OCI-LY7 (cell line): ENCODE measurements at regions not wholly inside any gene's neighbourhood (a gene's known extent, or its start where the extent isn't known, plus 50 kb on each side); places are given as distances from the start of the nearest gene placed in this dataset.

Experiments
- BruUV-seq: library from RNA; stranded (reverse); fragments of 400-500 nt; replicated peaks from 2 replicates; lab custom pipeline; 2021; lab: Mats Ljungman, UMichigan
- CTCF ChIA-PET: fragments of 300-600 bp; sonication (Branson Sonifier 250); formaldehyde crosslinking; loops from one replicate; lab custom pipeline; 2022; ENCODE audit warnings: antibody characterized with exemption; ENCODE audit not compliant: unreplicated experiment; lab: Charles Lee
- POLR2A ChIA-PET: fragments of 300-600 bp; sonication (Branson Sonifier 250); formaldehyde crosslinking; loops from one replicate; lab custom pipeline; 2022; ENCODE audit warnings: antibody characterized with exemption; lab: Charles Lee
- DNase-seq: peaks from one replicate; pipeline ENCODE4 v3.0.0-alpha.2; 2015; ENCODE audit warnings: low spot score
- H2AFZ ChIP-seq: fragments of 200-600 bp; sonication (generic), shearing (Covaris generic); 2 replicates; pipeline ENCODE4 v1.6.1; 2014; ENCODE audit warnings: mild to moderate bottlenecking, antibody characterized with exemption, low read length, moderate library complexity
- H3K27ac ChIP-seq: fragments of 200-600 bp; sonication (generic); 2 replicates; pipeline ENCODE4 v1.5.1; 2014; ENCODE audit warnings: mixed run types, low read depth, mild to moderate bottlenecking, moderate library complexity, low read length, inconsistent platforms; ENCODE audit not compliant: poor library complexity, severe bottlenecking
- H3K36me3 ChIP-seq: fragments of 200-600 bp; sonication (generic); 2 replicates; pipeline ENCODE4 v1.6.1; 2014; ENCODE audit warnings: mild to moderate bottlenecking, antibody characterized with exemption, low read length, moderate library complexity, mixed read lengths; ENCODE audit not compliant: insufficient read depth
- H3K4me1 ChIP-seq: fragments of 200-600 bp; sonication (generic); 2 replicates; pipeline ENCODE4 v1.5.1; 2014; ENCODE audit warnings: mild to moderate bottlenecking, low read length; ENCODE audit not compliant: insufficient read depth, poor library complexity, severe bottlenecking
- H3K4me2 ChIP-seq: fragments of 200-600 bp; sonication (generic); 2 replicates; pipeline ENCODE4 v1.6.1; 2014; ENCODE audit warnings: mild to moderate bottlenecking, low read length
- H3K4me3 ChIP-seq: fragments of 200-600 bp; sonication (generic); 2 replicates; pipeline ENCODE4 v1.5.1; 2014; ENCODE audit warnings: mild to moderate bottlenecking, low read depth, low read length; ENCODE audit not compliant: poor library complexity, severe bottlenecking
- H3K79me2 ChIP-seq: fragments of 200-600 bp; sonication (generic); 2 replicates; pipeline ENCODE4 v1.6.1; 2016; ENCODE audit warnings: low read depth, mild to moderate bottlenecking, low read length, moderate library complexity, mixed read lengths; ENCODE audit not compliant: insufficient read depth
- H3K9me2 ChIP-seq: fragments of 200-600 bp; sonication (generic); 2 replicates; pipeline ENCODE4 v1.6.1; 2016; ENCODE audit warnings: mild to moderate bottlenecking, low read length, mixed read lengths; ENCODE audit not compliant: insufficient read depth
- H3K9me3 ChIP-seq: fragments of 200-600 bp; sonication (generic); 2 replicates; pipeline ENCODE4 v1.6.1; 2014; ENCODE audit warnings: mild to moderate bottlenecking, mixed run types, low read length, mixed read lengths
- H4K20me1 ChIP-seq: fragments of 200-600 bp; sonication (generic); 2 replicates; pipeline ENCODE4 v1.6.1; 2014; ENCODE audit warnings: mild to moderate bottlenecking, antibody characterized with exemption, low read length, moderate library complexity, mixed read lengths; ENCODE audit not compliant: insufficient read depth
- EZH2phosphoT487 ChIP-seq: fragments of 200-600 bp; sonication (generic); IDR thresholded peaks from 2 replicates; pipeline ENCODE4 v1.6.1; 2018; ENCODE audit warnings: low read depth, borderline replicate concordance, mild to moderate bottlenecking, mixed run types, antibody characterized with exemption, low read length, moderate library complexity, mixed read lengths
- intact Hi-C: fragments of 100-400 bp; cut with micrococcal nuclease; formaldehyde crosslinking; loops from one replicate; pipeline ENCODE4 v1.10.0; 2022; ENCODE audit not compliant: unreplicated experiment
- TF ChIP-seq, protein P1 (sequence below): fragments of 200-600 bp; sonication (generic); conservative IDR thresholded peaks from 2 replicates; pipeline ENCODE4 v1.5.1; 2014; ENCODE audit warnings: mild to moderate bottlenecking, antibody characterized with exemption, low read length, moderate library complexity, mixed read lengths

DNA sequence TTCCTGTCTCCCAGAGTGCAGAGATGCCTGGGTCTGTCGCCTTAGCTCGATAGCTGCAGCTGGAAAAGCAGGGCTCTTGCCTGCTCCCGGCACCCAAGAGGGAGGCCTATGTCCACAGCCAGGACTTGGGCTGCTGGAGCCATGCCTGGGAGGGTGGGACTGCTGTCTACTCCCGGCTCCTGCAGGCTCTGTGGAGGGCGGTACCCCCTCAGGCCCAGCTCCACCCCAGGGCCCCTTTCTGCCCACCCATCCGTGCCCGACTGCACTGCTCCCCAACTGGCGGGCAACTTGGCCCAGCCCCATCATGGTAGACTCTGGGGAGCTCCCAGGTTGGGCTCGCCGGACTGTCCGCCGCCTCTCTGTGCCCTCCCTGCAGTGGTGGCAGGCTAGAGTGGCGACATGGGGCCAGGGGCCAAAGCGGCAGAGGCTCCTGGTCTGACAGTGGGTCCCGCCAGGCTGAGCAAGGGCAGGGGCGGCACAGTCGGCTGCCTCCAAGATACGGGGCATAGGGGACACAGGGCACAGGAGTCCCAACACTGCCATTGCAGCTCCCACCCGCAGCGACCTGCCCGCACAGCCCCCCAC, 901.0 kb downstream of the CCDC85A start:
- intact Hi-C loops = no loop called here
- Histone ChIP-seq H3K9me3 (no peaks in the 10 kb centered on the region), H3K4me2 (no peak overlapping the region), H2AFZ (no peak overlapping the region), H4K20me1 (no peaks in the 10 kb centered on the region), H3K4me3 (no peak overlapping the region), H3K27ac (no peak overlapping the region), H3K9me2 (no peaks in the 10 kb centered on the region), H3K36me3 (no peaks in the 10 kb centered on the region), H3K4me1 (no peaks in the 10 kb centered on the region), H3K79me2 (no peaks in the 10 kb centered on the region)
- no peak for DNase-seq
- TF ChIP-seq EZH2phosphoT487 = no peak
- TF ChIP-seq, protein P1, sequence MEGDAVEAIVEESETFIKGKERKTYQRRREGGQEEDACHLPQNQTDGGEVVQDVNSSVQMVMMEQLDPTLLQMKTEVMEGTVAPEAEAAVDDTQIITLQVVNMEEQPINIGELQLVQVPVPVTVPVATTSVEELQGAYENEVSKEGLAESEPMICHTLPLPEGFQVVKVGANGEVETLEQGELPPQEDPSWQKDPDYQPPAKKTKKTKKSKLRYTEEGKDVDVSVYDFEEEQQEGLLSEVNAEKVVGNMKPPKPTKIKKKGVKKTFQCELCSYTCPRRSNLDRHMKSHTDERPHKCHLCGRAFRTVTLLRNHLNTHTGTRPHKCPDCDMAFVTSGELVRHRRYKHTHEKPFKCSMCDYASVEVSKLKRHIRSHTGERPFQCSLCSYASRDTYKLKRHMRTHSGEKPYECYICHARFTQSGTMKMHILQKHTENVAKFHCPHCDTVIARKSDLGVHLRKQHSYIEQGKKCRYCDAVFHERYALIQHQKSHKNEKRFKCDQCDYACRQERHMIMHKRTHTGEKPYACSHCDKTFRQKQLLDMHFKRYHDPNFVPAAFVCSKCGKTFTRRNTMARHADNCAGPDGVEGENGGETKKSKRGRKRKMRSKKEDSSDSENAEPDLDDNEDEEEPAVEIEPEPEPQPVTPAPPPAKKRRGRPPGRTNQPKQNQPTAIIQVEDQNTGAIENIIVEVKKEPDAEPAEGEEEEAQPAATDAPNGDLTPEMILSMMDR = no peak
- CTCF ChIA-PET = no interaction called here
- POLR2A ChIA-PET = no interaction called here
- no TSS peak for BruUV-seq

DNA sequence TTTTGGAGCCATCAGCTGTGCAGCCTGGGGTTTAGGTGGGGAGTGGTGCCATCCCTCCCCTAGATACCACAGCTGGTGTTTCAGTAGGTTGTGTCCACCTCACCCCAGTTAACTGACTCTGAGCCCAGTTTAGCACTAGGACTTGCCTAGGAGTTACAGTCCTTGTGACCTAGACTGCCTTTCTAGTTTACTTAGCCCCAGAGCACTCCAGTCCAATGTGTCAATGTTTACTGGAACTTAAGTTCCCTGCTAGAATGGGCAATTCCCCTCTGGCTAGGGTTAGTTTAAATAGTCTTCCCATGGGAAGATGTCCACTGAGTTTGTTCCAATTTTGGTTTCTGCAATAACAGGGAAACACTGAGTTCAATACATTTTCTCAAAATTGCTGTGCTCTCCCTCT, 909.2 kb downstream of the CCDC85A start:
- TF ChIP-seq EZH2phosphoT487 = no peak
- TF ChIP-seq, protein P1 = no peak
- no TSS peak for BruUV-seq
- intact Hi-C loops = no loop called here
- ChIA-PET CTCF (no interaction called here), POLR2A (no interaction called here)
- Histone ChIP-seq H3K79me2 (no peaks in the 10 kb centered on the region), H3K27ac (no peak overlapping the region), H4K20me1 (no peaks in the 10 kb centered on the region), H3K4me1 (no peaks in the 10 kb centered on the region), H2AFZ (no peak overlapping the region), H3K9me3 (no peaks in the 10 kb centered on the region), H3K4me2 (no peak overlapping the region), H3K4me3 (no peak overlapping the region), H3K9me2 (no peaks in the 10 kb centered on the region), H3K36me3 (no peaks in the 10 kb centered on the region)
- DNase-seq = no peak

DNA sequence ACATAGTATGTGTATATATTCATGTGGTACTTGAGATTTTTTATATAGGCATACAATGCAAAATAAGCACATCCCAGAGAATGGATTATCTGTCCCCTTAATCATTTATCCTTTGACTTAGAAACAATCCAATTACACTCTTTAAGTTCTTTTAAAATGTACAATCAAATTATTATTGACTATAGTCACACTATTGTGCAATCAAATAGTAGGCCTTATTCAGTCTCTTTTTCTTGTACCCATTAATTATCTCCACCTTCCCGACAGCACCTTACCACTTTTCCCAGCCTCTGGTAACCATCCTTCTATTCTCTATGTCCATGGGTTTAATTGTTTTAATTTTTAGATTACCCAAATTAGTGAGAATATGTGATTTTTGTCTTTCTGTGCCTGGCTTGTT, 914.1 kb downstream of the CCDC85A start:
- Histone ChIP-seq H3K27ac (no peak overlapping the region), H3K4me1 (no peaks in the 10 kb centered on the region), H3K9me3 (no peaks in the 10 kb centered on the region), H3K36me3 (no peaks in the 10 kb centered on the region), H3K79me2 (no peaks in the 10 kb centered on the region), H4K20me1 (no peaks in the 10 kb centered on the region), H2AFZ (no peak overlapping the region), H3K4me3 (no peak overlapping the region), H3K4me2 (no peak overlapping the region), H3K9me2 (no peaks in the 10 kb centered on the region; the same call in 1 of the 2 replicates)
- BruUV-seq = no TSS peak
- DNase-seq = no peak
- ChIA-PET CTCF (no interaction called here), POLR2A (no interaction called here)
- intact Hi-C loops = no loop called here
- TF ChIP-seq, protein P1 = no peak
- TF ChIP-seq EZH2phosphoT487 = no peak
